ENCODE measurements at regions not wholly inside any gene's neighbourhood (a gene's known extent, or its start where the extent isn't known, plus 50 kb on each side); places are given as distances from the start of the nearest gene placed in this dataset.

DNA sequence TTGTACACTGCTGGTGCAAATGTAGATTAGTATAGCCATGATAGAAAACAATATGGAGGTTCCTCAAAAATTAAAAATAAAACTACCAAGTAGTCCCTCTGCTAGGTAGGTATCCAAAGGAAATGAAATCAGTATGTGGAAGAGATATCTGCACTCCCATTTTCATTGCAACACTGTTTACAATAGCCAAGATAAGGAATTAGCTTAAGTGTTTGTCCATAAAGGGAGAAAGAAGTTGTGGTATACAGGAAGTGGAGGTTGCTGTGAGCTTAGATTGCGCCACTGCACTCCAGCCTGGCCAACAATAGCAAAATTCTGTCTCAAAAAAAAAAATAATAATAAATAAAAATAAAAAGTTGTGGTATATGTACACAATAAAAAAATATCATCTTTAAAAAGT, 325.0 kb upstream of the EMCN start:
- in situ Hi-C loops (cut with MboI; ENCODE audit: low sequenced_read_pairs, unreplicated experiment), result no loop called here
- TF ChIP-seq, protein P1, sequence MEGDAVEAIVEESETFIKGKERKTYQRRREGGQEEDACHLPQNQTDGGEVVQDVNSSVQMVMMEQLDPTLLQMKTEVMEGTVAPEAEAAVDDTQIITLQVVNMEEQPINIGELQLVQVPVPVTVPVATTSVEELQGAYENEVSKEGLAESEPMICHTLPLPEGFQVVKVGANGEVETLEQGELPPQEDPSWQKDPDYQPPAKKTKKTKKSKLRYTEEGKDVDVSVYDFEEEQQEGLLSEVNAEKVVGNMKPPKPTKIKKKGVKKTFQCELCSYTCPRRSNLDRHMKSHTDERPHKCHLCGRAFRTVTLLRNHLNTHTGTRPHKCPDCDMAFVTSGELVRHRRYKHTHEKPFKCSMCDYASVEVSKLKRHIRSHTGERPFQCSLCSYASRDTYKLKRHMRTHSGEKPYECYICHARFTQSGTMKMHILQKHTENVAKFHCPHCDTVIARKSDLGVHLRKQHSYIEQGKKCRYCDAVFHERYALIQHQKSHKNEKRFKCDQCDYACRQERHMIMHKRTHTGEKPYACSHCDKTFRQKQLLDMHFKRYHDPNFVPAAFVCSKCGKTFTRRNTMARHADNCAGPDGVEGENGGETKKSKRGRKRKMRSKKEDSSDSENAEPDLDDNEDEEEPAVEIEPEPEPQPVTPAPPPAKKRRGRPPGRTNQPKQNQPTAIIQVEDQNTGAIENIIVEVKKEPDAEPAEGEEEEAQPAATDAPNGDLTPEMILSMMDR (IDR thresholded peaks at IDR 0.05; ENCODE audit: borderline replicate concordance, control extremely low read depth, extremely low read depth, insufficient read depth, missing control alignments), result no peak
- DNase-seq (ENCODE audit: low spot score), result no peak

DNA sequence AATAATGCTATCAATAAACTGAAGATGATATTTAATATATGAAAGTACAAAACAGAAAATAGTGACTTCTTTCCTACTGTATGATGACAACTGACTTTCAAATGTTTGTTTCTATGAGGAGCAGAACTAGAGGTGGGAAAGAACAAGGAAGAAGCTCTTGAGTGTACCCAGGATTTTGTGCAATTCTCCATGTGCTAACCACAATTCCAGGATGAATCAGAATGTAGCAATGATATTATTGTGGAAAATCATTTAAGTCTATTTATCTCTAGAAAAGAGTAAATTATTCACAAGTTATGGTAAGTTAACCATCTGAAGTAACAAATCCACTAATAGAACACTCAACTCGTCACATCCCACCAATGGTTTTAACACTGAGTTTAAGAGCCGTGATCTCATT, 324.1 kb upstream of the EMCN start:
- in situ Hi-C loops (cut with MboI; ENCODE audit: low sequenced_read_pairs, unreplicated experiment), result no loop called here
- TF ChIP-seq, protein P1 (IDR thresholded peaks at IDR 0.05; ENCODE audit: borderline replicate concordance, control extremely low read depth, extremely low read depth, insufficient read depth, missing control alignments), result no peak
- no peak for DNase-seq (ENCODE audit: low spot score)

DNA sequence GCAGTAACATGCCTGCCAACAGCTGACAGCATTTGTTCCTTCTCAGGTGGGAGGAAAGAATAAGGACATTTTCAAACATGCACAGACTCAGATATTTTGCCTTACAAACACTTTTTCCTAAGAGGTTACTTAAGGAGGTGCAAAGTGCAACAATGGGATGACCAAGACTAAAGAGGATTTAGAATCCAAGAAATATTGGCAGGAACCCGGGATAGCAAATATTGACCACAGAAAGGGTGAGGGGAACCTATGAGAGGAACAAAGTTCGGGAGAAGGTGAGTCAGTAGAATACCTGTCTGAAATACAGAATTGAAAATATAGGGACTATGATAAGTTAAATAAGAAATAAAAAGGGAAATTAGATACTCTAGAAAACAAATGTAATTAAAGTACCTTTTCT, 321.9 kb upstream of the EMCN start:
- no peak for DNase-seq (ENCODE audit: low spot score)
- in situ Hi-C loops (cut with MboI; ENCODE audit: low sequenced_read_pairs, unreplicated experiment), result no loop called here
- TF ChIP-seq, protein P1 (IDR thresholded peaks at IDR 0.05; ENCODE audit: borderline replicate concordance, control extremely low read depth, extremely low read depth, insufficient read depth, missing control alignments), result no peak

DNA sequence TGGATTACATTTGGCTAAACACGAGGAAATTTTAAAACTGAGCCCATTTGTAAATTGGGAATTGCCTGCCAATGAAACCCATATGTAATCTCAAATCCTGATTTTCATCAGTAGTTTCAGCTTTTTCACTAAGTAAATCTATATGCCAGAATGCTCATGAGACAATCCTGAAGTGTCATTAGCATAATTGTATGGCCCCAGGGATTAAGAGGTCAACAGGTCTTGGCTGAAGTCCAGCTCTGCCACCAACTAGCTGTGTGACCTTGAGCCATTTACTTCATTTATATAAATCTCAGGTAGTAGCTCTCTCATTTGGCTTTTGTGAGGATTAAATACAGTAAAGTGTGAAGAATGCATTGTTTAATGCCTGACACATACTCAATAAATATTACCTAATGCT, 320.5 kb upstream of the EMCN start:
- TF ChIP-seq, protein P1 (IDR thresholded peaks at IDR 0.05; ENCODE audit: borderline replicate concordance, control extremely low read depth, extremely low read depth, insufficient read depth, missing control alignments), result no peak
- in situ Hi-C loops (cut with MboI; ENCODE audit: low sequenced_read_pairs, unreplicated experiment), result no loop called here

DNA sequence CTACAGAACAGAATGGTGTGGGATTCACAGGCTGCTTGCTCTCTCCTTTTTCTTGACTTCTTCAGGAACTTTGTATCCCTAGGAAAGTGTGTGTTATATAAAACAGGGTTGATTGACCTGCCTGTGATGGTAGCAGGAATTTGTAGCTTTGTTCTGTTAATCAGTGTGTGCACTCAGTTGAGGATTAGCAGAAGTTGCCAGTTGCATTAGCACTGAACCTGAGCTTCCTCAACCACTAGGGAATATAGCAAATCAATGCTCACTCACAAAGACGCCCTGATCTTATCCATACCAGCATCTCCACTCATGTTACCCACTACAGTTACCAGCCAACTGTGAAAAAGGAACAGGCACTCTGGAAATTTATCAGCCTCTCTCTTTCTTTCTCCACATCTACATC, 319.1 kb upstream of the EMCN start:
- TF ChIP-seq, protein P1 (IDR thresholded peaks at IDR 0.05; ENCODE audit: borderline replicate concordance, control extremely low read depth, extremely low read depth, insufficient read depth, missing control alignments), result no peak

More for the DNA sequence above, 320.5 kb upstream of the EMCN start:
- DNase-seq (ENCODE audit: low spot score), result no peak

DNA sequence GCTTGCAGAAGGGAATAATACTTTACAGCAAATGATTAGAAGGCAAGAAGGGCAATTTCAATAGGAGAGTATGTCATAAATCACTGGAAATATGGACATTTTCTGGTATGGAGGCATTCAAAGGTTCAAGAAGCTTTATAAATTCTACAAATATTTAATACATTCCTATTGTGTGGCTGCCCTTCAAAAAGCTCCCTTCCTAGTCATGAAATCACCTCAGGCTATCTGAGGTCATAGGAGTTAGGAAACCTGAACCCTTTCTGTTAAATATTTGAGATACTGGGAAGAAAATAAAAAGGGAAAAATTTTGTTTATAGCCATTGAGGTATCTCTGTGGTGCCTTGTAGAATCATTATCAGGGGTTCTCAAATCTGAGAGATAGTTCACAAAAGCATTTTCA, 316.8 kb upstream of the EMCN start:
- in situ Hi-C loops (cut with MboI; ENCODE audit: low sequenced_read_pairs, unreplicated experiment), result no loop called here
- TF ChIP-seq, protein P1 (IDR thresholded peaks at IDR 0.05; ENCODE audit: borderline replicate concordance, control extremely low read depth, extremely low read depth, insufficient read depth, missing control alignments), result no peak
- DNase-seq (ENCODE audit: low spot score), result no peak

More for the DNA sequence above, 319.1 kb upstream of the EMCN start:
- no peak for DNase-seq (ENCODE audit: low spot score)
- in situ Hi-C loops (cut with MboI; ENCODE audit: low sequenced_read_pairs, unreplicated experiment), result no loop called here

DNA sequence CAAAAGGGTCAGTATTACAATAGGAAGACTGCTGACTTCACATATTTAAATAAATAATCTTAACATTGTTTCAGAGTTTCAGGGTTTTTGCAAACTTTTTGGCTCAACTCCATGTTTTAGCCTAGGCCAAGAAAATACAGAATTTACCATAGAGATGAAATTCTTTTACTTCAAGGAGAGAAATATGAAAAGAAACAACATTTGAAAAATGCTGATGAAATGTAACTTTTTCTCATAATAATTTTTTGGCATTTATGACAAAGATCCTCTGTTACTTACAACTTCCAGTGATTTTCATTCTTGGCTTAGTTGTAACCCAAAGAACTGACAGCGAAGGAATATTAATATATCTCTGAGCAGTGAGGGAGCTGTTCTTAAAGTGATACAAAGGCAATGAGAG, 316.1 kb upstream of the EMCN start:
- TF ChIP-seq, protein P1 (IDR thresholded peaks at IDR 0.05; ENCODE audit: borderline replicate concordance, control extremely low read depth, extremely low read depth, insufficient read depth, missing control alignments), result no peak
- in situ Hi-C loops (cut with MboI; ENCODE audit: low sequenced_read_pairs, unreplicated experiment), result no loop called here
- DNase-seq (ENCODE audit: low spot score), result no peak

All from GM13976 (cell line).